ENCODE measurements at regions not wholly inside any gene's neighbourhood (a gene's known extent, or its start where the extent isn't known, plus 50 kb on each side); places are given as distances from the start of the nearest gene placed in this dataset.

DNA sequence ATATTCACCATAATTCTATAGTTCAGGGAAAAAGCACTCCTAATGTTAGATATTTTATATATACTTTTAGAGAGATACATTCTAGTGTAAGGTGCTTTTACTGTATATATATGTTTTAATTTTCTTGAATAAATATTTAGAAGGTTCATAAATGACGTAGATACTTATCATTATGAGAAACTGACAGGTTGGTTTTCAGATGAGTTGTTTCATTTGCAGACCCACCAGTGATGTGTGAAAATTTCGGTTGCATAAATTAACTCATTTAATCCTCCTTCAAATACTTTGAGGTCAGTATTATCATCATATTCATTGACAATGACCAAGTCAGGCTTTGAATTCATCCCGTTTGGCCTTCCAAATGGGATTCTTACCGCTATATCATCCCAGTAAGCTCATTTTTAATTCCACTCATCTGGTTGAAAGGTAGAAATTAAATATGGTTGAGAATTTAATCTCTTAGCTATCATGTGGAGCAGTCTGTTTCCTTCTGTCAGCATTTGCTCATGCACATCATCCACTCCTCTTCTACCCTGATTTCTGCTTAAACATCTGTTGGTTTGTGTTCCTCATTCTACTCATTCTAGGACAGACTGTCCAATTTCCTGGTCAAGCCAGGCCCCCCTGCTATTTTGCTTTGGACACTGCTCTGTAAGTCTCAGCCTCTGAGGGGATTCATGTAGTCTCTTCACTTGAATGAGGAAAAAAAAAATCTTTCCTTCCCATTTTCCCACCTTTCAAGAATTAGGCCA is 1156.6 kb downstream of the PLA2G4A start:
- no peaks in the 10 kb centered on the region for H3K36me3 ChIP-seq (ENCODE audit: low read depth)
- H3K4me2 ChIP-seq (ENCODE audit: unreplicated experiment) = no peak overlapping the region
- no peaks in the 10 kb centered on the region for H3F3A ChIP-seq (ENCODE audit: insufficient read depth)
- H3K9ac ChIP-seq = no peak overlapping the region
- in situ Hi-C loops (cut with MboI) = no loop called here
- H3K9me3 ChIP-seq (ENCODE audit: low read depth) = no peaks in the 10 kb centered on the region
- H4K20me1 ChIP-seq (ENCODE audit: insufficient read depth) = no peaks in the 10 kb centered on the region
- H3K27ac ChIP-seq = no peak overlapping the region
- no peaks in the 10 kb centered on the region for H3K9me2 ChIP-seq (ENCODE audit: insufficient read depth)
- H3K79me2 ChIP-seq (ENCODE audit: insufficient read depth) = no peaks in the 10 kb centered on the region
- TF ChIP-seq EZH2phosphoT487 (IDR thresholded peaks at IDR 0.05; ENCODE audit: insufficient read depth, low read depth) (no peak), EZH2 (IDR thresholded peaks at IDR 0.05; ENCODE audit: insufficient read depth, poor library complexity, severe bottlenecking) (no peak)
- no peak overlapping the region for H3K4me3 ChIP-seq
- H3K27me3 ChIP-seq (replicated peaks; ENCODE audit: insufficient read depth) = no peaks in the 10 kb centered on the region
- H3K4me1 ChIP-seq (ENCODE audit: insufficient read depth) = no peaks in the 10 kb centered on the region
- 22 to 25% methylated on average over 4 of the region's 4 CpGs for WGBS, 2 experiments (ENCODE audit: low coverage in 1 of 2, low lambda C conversion rate in 2 of 2, missing lambda C conversion rate in 2 of 2)
- H2AFZ ChIP-seq = no peak overlapping the region
- no peak for DNase-seq

DNA sequence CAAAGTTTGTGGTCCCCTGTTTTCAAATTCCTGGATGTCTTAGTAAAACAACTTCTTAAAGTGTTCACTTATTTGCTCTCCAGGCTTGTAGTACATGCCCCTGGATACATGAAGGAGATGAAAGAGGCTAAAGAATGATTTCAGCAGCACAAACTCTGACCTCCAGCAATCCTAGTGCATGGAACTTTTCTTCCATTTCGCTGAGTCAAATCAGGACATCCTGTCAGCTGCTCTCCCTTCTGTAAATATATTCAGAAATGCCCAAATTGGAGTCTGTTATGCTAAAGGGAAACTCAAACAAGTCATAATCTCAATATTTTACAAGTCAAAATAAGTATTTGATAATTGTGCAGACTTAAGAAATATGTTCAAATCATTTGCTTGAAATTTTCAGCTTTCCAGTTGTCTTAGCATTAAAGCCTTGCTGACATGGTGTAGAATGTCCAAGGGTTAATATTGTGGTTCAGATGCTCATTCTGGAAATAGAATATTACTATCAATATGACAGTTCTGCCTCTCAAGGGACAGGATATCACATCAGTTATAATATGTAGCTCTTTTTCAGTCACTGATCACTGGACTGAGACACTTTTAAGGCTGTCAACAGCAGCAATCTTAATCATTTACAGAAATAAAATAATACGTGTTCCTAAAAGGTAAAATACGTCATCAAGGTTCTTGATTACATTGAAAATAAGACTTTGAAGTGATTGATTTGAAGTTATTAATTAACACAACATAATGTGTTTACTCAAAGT is 1157.3 kb downstream of the PLA2G4A start:
- Histone ChIP-seq H3K9me2 (ENCODE audit: insufficient read depth) (no peaks in the 10 kb centered on the region), H4K20me1 (ENCODE audit: insufficient read depth) (no peaks in the 10 kb centered on the region), H3K4me1 (ENCODE audit: insufficient read depth) (no peaks in the 10 kb centered on the region), H3K9ac (no peak overlapping the region), H3K4me3 (no peak overlapping the region), H3K27me3 (replicated peaks; ENCODE audit: insufficient read depth) (no peaks in the 10 kb centered on the region), H3F3A (ENCODE audit: insufficient read depth) (no peaks in the 10 kb centered on the region), H3K4me2 (ENCODE audit: unreplicated experiment) (no peak overlapping the region), H2AFZ (no peak overlapping the region), H3K79me2 (ENCODE audit: insufficient read depth) (no peaks in the 10 kb centered on the region), H3K36me3 (ENCODE audit: low read depth) (no peaks in the 10 kb centered on the region), H3K9me3 (ENCODE audit: low read depth) (no peaks in the 10 kb centered on the region), H3K27ac (no peak overlapping the region)
- DNase-seq = no peak
- 0 to 2% methylated on average over 3 of the region's 3 CpGs for WGBS, 2 experiments (ENCODE audit: low coverage in 1 of 2, low lambda C conversion rate in 2 of 2, missing lambda C conversion rate in 2 of 2)
- no peak for TF ChIP-seq EZH2 (IDR thresholded peaks at IDR 0.05; ENCODE audit: insufficient read depth, poor library complexity, severe bottlenecking)
- TF ChIP-seq EZH2phosphoT487 (IDR thresholded peaks at IDR 0.05; ENCODE audit: insufficient read depth, low read depth) = no peak
- in situ Hi-C loops (cut with MboI) = no loop called here

DNA sequence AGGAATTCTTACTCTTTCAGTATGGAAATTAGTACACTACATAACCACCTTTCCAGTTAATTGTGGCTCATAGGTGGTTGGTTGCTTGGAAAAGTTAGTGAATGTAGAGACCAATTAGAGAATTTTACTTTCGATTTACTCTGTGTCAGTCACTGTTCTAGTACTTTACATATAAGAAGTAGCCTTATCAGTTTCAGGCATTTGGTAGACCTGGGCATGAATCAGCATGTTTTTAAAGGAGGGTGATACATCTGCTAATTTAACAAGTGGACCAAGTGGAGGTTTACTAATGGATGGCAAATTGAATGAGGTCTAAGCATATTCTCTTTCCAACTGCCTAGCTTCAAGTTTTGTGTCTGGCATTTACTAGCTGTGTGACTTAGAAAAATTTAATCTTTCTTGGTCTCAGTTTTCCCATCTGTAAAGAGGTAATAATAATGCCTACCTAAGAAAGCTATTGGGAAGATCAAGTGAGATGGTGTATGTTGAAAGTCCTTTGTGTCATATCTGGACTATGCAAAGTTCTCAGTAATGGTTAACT is 1158.6 kb downstream of the PLA2G4A start:
- no peaks in the 10 kb centered on the region for H3K9me3 ChIP-seq (ENCODE audit: low read depth)
- TF ChIP-seq EZH2phosphoT487 (IDR thresholded peaks at IDR 0.05; ENCODE audit: insufficient read depth, low read depth) (no peak), EZH2 (IDR thresholded peaks at IDR 0.05; ENCODE audit: insufficient read depth, poor library complexity, severe bottlenecking) (no peak)
- no peak overlapping the region for H3K9ac ChIP-seq
- no peaks in the 10 kb centered on the region for H4K20me1 ChIP-seq (ENCODE audit: insufficient read depth)
- WGBS, 2 experiments (ENCODE audit: low coverage in 1 of 2, low lambda C conversion rate in 2 of 2, missing lambda C conversion rate in 2 of 2) = 9 to 18% methylated on average over 1 of the region's 1 CpG
- no peaks in the 10 kb centered on the region for H3F3A ChIP-seq (ENCODE audit: insufficient read depth)
- no peaks in the 10 kb centered on the region for H3K36me3 ChIP-seq (ENCODE audit: low read depth)
- no peaks in the 10 kb centered on the region for H3K4me1 ChIP-seq (ENCODE audit: insufficient read depth)
- H3K4me3 ChIP-seq = no peak overlapping the region
- H3K9me2 ChIP-seq (ENCODE audit: insufficient read depth) = no peaks in the 10 kb centered on the region
- no peaks in the 10 kb centered on the region for H3K27me3 ChIP-seq (replicated peaks; ENCODE audit: insufficient read depth)
- H3K27ac ChIP-seq = no peak overlapping the region
- in situ Hi-C loops (cut with MboI) = no loop called here
- H3K4me2 ChIP-seq (ENCODE audit: unreplicated experiment) = no peak overlapping the region
- DNase-seq = no peak
- no peaks in the 10 kb centered on the region for H3K79me2 ChIP-seq (ENCODE audit: insufficient read depth)
- no peak overlapping the region for H2AFZ ChIP-seq

DNA sequence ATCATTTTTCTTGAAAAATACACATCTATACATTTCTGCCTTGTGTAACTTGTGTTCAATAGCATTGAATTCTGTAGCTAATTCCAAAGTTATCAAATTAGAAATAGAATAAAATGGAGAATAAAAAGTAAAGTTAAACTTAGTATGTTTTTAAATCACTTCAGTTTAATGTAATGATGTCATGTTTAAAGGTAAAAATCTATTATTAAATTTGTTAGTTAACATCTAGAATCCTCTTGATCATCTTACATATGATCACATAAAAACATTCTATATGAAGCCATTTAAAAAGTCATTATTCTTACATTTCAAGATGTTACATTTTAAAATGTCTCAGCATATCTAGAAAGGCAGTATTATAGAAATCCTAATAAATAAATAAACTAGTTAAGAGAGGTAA is 1163.2 kb downstream of the PLA2G4A start:
- no peak overlapping the region for H3K4me3 ChIP-seq
- H2AFZ ChIP-seq = no peak overlapping the region
- no peak overlapping the region for H3K9ac ChIP-seq
- in situ Hi-C loops (cut with MboI) = no loop called here
- H3K79me2 ChIP-seq (ENCODE audit: insufficient read depth) = no peaks in the 10 kb centered on the region
- no peaks in the 10 kb centered on the region for H3K27me3 ChIP-seq (replicated peaks; ENCODE audit: insufficient read depth)
- H3K4me2 ChIP-seq (ENCODE audit: unreplicated experiment) = no peak overlapping the region
- H3K9me2 ChIP-seq (ENCODE audit: insufficient read depth) = no peaks in the 10 kb centered on the region
- H3K27ac ChIP-seq = no peak overlapping the region
- TF ChIP-seq EZH2phosphoT487 (IDR thresholded peaks at IDR 0.05; ENCODE audit: insufficient read depth, low read depth) (no peak), EZH2 (IDR thresholded peaks at IDR 0.05; ENCODE audit: insufficient read depth, poor library complexity, severe bottlenecking) (no peak)
- no peaks in the 10 kb centered on the region for H3K9me3 ChIP-seq (ENCODE audit: low read depth)
- no peaks in the 10 kb centered on the region for H4K20me1 ChIP-seq (ENCODE audit: insufficient read depth)
- no peaks in the 10 kb centered on the region for H3K36me3 ChIP-seq (ENCODE audit: low read depth)
- no peak for DNase-seq
- no peaks in the 10 kb centered on the region for H3F3A ChIP-seq (ENCODE audit: insufficient read depth)
- H3K4me1 ChIP-seq (ENCODE audit: insufficient read depth) = no peaks in the 10 kb centered on the region
